Caco-2 (cell line): ENCODE measurements at regions not wholly inside any gene's neighbourhood (a gene's known extent, or its start where the extent isn't known, plus 50 kb on each side); places are given as distances from the start of the nearest gene placed in this dataset.

ENCODE experiments used
- BruUV-seq: library from RNA; stranded (reverse); fragments of 400-500 nt; replicated peaks from 2 replicates; lab custom pipeline; 2021; lab: Mats Ljungman, UMichigan
- CTCF ChIA-PET: fragments of 300-600 bp; sonication (Branson Sonifier 250); formaldehyde crosslinking; loops from one replicate; lab custom pipeline; 2022; ENCODE audit warnings: antibody characterized with exemption; lab: Charles Lee
- POLR2A ChIA-PET: fragments of 300-600 bp; sonication (Branson Sonifier 250); formaldehyde crosslinking; loops from one replicate; lab custom pipeline; 2022; ENCODE audit warnings: antibody characterized with exemption; lab: Charles Lee
- DNase-seq, 2 experiments: peaks; one replicate each; pipeline versions ENCODE4 v3.0.0 to v3.0.0-alpha.2; 2020 to 2022
- H3K27me3 ChIP-seq: replicated peaks from 2 replicates; pipeline ENCODE4 v1.6.0; 2011; ENCODE audit warnings: low read length; ENCODE audit not compliant: control insufficient read depth, insufficient read depth
- H3K36me3 ChIP-seq: 2 replicates; pipeline ENCODE4 v1.5.1; 2011; ENCODE audit warnings: low read length; ENCODE audit not compliant: control insufficient read depth, insufficient read depth
- H3K4me1 ChIP-seq: fragments of 250-450 bp; sonication (Bioruptor Pico); 2 replicates; pipeline ENCODE4 v1.5.1; 2020; ENCODE audit warnings: mild to moderate bottlenecking
- H3K4me3 ChIP-seq: 2 replicates; pipeline ENCODE4 v1.5.1; 2011; ENCODE audit warnings: low read depth, mild to moderate bottlenecking, control low read depth, low read length
- H3K9me3 ChIP-seq: fragments of 250-450 bp; sonication (Bioruptor Pico); 2 replicates; pipeline ENCODE4 v1.5.1; 2020; ENCODE audit warnings: mild to moderate bottlenecking, moderate library complexity
- H3K27ac Mint-ChIP-seq: one replicate; pipeline ENCODE4 v1.8.0; 2022; ENCODE audit warnings: mixed read lengths; ENCODE audit not compliant: unreplicated experiment
- H3K27me3 Mint-ChIP-seq: one replicate; pipeline ENCODE4 v1.8.0; 2022; ENCODE audit warnings: mixed read lengths; ENCODE audit not compliant: insufficient read depth, unreplicated experiment
- H3K36me3 Mint-ChIP-seq: one replicate; pipeline ENCODE4 v1.8.0; 2022; ENCODE audit warnings: mild to moderate bottlenecking, mixed read lengths; ENCODE audit not compliant: insufficient read depth, unreplicated experiment
- H3K4me1 Mint-ChIP-seq: one replicate; pipeline ENCODE4 v1.8.0; 2022; ENCODE audit warnings: low read depth, mixed read lengths; ENCODE audit not compliant: unreplicated experiment
- H3K4me3 Mint-ChIP-seq: one replicate; pipeline ENCODE4 v1.8.0; 2022; ENCODE audit warnings: mild to moderate bottlenecking, moderate library complexity, mixed read lengths; ENCODE audit not compliant: unreplicated experiment
- H3K9me3 Mint-ChIP-seq: one replicate; pipeline ENCODE4 v1.8.0; 2022; ENCODE audit warnings: mixed read lengths; ENCODE audit not compliant: unreplicated experiment
- CTCF ChIP-seq, 2 experiments: fragments of 200-600 bp in 1 of 2; IDR thresholded peaks; 1 replicate in 1 of 2; 2 replicates in 1 of 2; pipeline versions ENCODE4 v1.5.1 to v1.8.0; 2011 to 2022; ENCODE audit warnings: antibody characterized with exemption in 1 of 2, control low read depth in 1 of 2, inconsistent platforms in 1 of 2, low read depth in 1 of 2, low read length in 1 of 2, mild to moderate bottlenecking in 1 of 2, moderate library complexity in 1 of 2; ENCODE audit not compliant: insufficient read depth in 1 of 2, severe bottlenecking in 1 of 2, unreplicated experiment in 1 of 2
- intact Hi-C: fragments of 100-400 bp; cut with micrococcal nuclease; formaldehyde crosslinking; loops from one replicate; pipeline ENCODE4 v1.10.0; 2022; ENCODE audit not compliant: unreplicated experiment

- H3K4me3 ChIP-seq = no peak overlapping the region
- no peak for TF ChIP-seq CTCF (IDR thresholded peaks at IDR 0.05; ENCODE audit: insufficient read depth in 1 of 2, low read depth in 1 of 2, low read length in 1 of 2, severe bottlenecking in 1 of 2, unreplicated experiment in 1 of 2)
- no TSS peak for BruUV-seq
- H3K9me3 ChIP-seq = no peaks in the 10 kb centered on the region
- H3K4me1 Mint-ChIP-seq = no peaks in the 10 kb centered on the region
- DNase-seq = no peak
- no peaks in the 10 kb centered on the region for H3K9me3 Mint-ChIP-seq
- H3K4me3 Mint-ChIP-seq = no peak overlapping the region
- no peak overlapping the region for H3K27ac Mint-ChIP-seq
- CTCF ChIA-PET = no interaction called here
- H3K27me3 Mint-ChIP-seq = no peaks in the 10 kb centered on the region
- H3K36me3 Mint-ChIP-seq = no peaks in the 10 kb centered on the region
- no peaks in the 10 kb centered on the region for H3K36me3 ChIP-seq
- intact Hi-C loops = no loop called here
- no peaks in the 10 kb centered on the region for H3K27me3 ChIP-seq
- POLR2A ChIA-PET = no interaction called here
- H3K4me1 ChIP-seq = no peaks in the 10 kb centered on the region
Measured at GRCh38 chr14:65346474-65346873, 66.1 kb upstream of the FUT8 start.

GRCh38 chr14:65346895-65347294 is 65.6 kb upstream of the FUT8 start:
- ChIA-PET POLR2A (interaction anchor here (0.7 kb wide), 1 partner anchor 9 kb away, joined by 7 read pairs; no protein-coding TSS in a partner anchor), CTCF (no interaction called here)
- TF ChIP-seq CTCF (IDR thresholded peaks at IDR 0.05; ENCODE audit: insufficient read depth in 1 of 2, low read depth in 1 of 2, low read length in 1 of 2, severe bottlenecking in 1 of 2, unreplicated experiment in 1 of 2) = no peak
- DNase-seq = no peak
- Histone ChIP-seq H3K9me3 (no peaks in the 10 kb centered on the region), H3K4me1 (no peaks in the 10 kb centered on the region), H3K4me3 (no peak overlapping the region), H3K36me3 (no peaks in the 10 kb centered on the region), H3K27me3 (no peaks in the 10 kb centered on the region)
- Mint-ChIP-seq H3K4me3 (no peak overlapping the region), H3K27me3 (no peaks in the 10 kb centered on the region), H3K9me3 (no peaks in the 10 kb centered on the region), H3K36me3 (no peaks in the 10 kb centered on the region), H3K27ac (no peak overlapping the region), H3K4me1 (no peaks in the 10 kb centered on the region)
- intact Hi-C loops = no loop called here
- no TSS peak for BruUV-seq

- H3K36me3 Mint-ChIP-seq = no peaks in the 10 kb centered on the region
- TF ChIP-seq CTCF (IDR thresholded peaks at IDR 0.05; ENCODE audit: insufficient read depth in 1 of 2, low read depth in 1 of 2, low read length in 1 of 2, severe bottlenecking in 1 of 2, unreplicated experiment in 1 of 2) = no peak
- no peaks in the 10 kb centered on the region for H3K27me3 Mint-ChIP-seq
- H3K4me1 ChIP-seq = no peaks in the 10 kb centered on the region
- H3K27ac Mint-ChIP-seq = no peak overlapping the region
- H3K27me3 ChIP-seq = no peaks in the 10 kb centered on the region
- H3K9me3 Mint-ChIP-seq = no peaks in the 10 kb centered on the region
- H3K4me3 Mint-ChIP-seq = no peak overlapping the region
- no peak overlapping the region for H3K4me3 ChIP-seq
- POLR2A ChIA-PET = no interaction called here
- H3K9me3 ChIP-seq = no peaks in the 10 kb centered on the region
- no peaks in the 10 kb centered on the region for H3K4me1 Mint-ChIP-seq
- DNase-seq = no peak
- intact Hi-C loops = no loop called here
- no TSS peak for BruUV-seq
- no peaks in the 10 kb centered on the region for H3K36me3 ChIP-seq
- CTCF ChIA-PET = no interaction called here
Measured at GRCh38 chr14:65348137-65348536, 64.4 kb upstream of the FUT8 start.
